ENCODE measurements at regions not wholly inside any gene's neighbourhood (a gene's known extent, or its start where the extent isn't known, plus 50 kb on each side); places are given as distances from the start of the nearest gene placed in this dataset.
"Not testable (repeated sequence)": the region's sequence is repeated elsewhere in the genome, so short reads cannot be mapped to it uniquely, and the experiment has no call there.

GRCh38 chr4:184907810-184908209 lies 82.0 kb upstream of the ACSL1 start:
- no peak for DNase-seq (ENCODE audit: low spot score)

DNA sequence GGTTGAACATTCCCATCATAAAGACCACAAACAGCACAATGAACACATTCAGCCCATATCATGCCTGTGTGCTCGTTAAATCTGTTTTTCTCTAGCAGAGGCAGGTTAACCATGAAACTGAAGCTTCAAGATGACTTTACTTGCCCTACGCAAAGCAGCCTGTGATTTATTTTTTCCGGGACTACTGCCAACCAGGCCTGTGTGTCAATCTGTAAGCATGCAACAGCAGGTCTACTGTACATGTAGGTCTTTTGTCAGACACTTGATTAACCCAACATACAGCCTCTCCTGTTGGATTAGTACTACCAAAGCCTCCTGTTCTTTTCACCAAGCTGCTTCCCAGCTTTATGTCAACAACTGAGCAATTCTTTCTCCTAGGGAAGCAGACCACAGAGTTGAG lies 85.5 kb upstream of the ACSL1 start:
- no peak for DNase-seq (ENCODE audit: low spot score)

DNA sequence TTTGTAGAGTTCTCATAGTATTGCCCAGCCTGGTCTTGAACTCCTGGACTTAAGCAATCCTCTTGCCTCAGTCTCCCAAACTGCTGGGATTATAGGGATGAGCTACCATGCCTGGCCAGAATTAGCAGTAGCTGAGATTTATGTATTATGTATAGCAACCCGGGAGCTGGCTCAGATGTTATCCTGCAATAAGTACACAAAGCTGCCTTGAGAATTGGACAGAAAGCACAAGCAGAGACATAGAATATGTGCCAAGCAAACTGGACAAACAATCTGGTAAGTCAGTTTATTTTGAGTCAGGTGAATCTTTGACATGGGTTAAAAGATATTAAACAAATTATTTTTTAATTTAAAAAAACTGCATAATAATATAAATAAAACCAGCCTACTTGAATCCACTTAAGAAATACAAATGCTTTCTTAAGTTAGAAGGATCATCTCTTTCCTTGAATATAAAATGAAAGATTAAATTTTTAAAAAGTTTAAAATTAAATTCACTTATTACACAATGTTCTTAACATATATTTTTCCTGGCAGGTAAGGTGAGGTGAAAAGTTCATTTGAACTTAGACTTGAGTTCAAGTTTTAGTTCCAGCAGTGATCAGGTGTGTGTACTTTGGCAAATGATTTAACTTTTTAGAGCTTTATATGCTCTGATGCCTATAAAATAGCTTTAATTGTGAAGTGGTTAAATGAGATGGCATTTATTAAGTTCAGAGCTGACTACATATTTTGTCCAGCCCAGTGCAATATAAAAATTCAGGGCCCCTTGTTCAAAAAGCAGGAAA lies 87.8 kb upstream of the ACSL1 start:
- no peak for DNase-seq (ENCODE audit: low spot score)

GRCh38 chr4:184918799-184919198 lies 93.0 kb upstream of the ACSL1 start:
- not testable (repeated sequence) for DNase-seq (ENCODE audit: low spot score)

DNA sequence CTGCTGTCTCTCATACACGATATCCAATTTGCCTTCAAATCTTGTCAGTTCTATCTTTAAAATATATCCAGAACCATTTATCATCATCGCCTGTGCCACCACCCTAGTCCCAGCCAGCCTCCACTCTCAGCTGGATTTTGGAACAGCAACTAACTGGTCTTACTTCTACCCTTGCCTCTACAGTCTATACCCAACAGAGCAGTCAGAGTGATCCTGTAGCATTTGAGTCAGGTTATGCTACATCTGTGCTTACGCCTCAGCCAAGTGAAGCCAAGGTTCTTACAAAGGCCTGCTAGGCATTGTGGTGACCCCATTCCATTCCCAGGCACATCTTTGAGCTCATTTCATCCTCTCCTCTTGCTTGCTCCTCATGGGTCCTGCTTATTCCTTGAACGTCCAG lies 95.7 kb upstream of the ACSL1 start:
- DNase-seq (ENCODE audit: low spot score) = no peak

DNA sequence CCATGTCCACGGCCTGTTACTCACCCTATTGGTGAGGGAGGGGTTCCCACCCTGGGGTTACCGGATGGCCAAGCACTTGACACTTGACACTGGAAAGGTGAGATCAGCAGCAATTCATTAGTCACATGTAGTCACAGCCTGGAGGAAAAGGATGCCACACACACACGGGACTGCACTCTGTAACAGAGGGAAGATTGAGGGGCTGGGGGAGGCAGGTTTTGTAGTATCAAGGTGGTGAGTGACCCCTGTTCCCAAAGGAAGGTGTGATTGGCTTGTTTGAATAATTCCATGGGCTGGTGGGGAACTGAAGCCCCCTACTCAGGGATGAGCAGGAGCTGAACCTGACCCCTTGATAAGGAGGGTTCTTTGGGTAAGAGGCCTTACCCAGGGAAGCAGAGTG lies 96.0 kb upstream of the HELT start:
- no peak for DNase-seq (ENCODE audit: low spot score)

- DNase-seq (ENCODE audit: low spot score) = no peak
Measured at GRCh38 chr4:184924516-184924915, 93.8 kb upstream of the HELT start.

DNA sequence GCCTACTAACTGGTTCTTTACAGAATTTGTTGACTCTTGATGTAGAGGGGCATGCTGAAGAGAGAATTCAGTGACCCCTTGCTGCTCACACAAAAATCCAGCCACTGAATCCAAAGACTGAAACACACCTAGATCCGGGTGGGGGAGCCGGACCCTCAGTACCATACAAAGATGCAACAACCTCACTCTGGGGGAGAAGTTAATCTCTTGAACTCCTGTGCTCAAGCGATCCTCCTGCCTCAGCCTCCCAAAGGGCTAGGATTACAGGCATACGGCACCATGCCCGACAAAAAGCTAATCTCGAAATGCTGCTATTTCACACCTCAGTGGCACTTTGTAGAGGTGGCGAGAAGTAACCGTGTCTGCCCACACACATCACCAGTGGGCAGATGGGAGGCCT lies 88.8 kb upstream of the HELT start:
- no peak for DNase-seq (ENCODE audit: low spot score)

- no peak for DNase-seq (ENCODE audit: low spot score)
Measured at GRCh38 chr4:184930026-184930425, 88.3 kb upstream of the HELT start.

DNA sequence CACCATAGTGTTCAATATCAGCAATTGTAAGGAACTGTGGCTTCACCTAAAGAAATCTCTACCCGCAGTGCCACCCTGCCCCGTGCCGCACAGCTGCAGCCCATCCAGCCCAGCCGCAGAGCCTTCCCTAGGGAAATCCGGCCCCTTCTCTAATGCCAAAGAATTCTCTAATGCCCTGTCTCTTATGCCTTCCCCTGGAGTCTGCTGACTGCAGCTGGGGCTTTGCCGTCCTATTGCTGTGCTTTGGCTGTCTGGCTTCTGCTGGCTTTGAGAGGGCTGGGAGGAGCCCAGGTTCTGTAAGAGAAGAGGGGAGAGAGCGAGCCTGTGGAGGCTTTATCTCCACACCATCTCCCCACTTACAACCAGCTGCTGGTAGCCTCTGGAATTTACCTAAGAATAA lies 85.9 kb upstream of the HELT start:
- DNase-seq (ENCODE audit: low spot score) = peak; percentile 89

DNA sequence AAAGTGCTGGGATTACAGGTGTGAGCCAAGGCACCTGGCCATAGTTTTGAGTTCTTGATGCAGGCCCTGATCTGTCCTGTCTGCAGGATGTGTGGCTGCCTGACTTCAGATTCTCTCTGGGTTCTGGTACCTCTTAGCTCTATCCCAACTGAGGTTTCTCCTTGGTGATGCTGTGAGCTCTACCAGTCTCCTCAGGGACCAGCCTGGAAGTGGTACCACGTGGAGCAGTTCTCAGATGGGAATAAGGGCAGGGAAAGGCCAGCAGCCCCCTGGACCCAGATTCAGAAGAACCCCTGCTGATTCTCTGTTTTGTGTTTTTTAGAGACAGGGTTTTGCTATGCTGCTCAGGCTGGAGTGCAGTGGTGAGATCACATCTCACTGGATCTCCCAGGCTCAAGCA lies 85.0 kb upstream of the HELT start:
- DNase-seq (ENCODE audit: low spot score) = no peak

- no peak for DNase-seq (ENCODE audit: low spot score)
Measured at GRCh38 chr4:184934184-184934583, 84.1 kb upstream of the HELT start.

DNA sequence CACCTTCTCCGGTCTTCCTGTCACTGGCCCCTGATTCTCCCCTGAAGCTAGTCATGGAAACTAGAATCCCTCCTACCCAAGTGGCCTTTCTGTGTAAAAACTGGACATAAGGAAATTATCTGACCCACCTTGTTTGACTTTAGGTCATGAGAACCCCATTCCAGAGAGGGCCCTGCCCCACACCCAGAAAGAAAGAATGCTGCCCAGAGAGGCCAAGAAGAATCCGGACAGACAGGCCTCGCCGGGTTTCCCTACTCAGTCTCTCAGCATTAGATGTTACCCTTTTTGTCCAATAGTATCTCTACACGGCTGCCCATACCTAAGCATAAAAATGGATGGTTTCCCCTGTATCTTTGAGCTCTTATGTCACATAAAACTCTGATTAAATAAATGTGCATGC lies 83.3 kb upstream of the HELT start:
- no peak for DNase-seq (ENCODE audit: low spot score)

GRCh38 chr4:184936071-184936470 lies 82.2 kb upstream of the HELT start:
- no peak for DNase-seq (ENCODE audit: low spot score)

- DNase-seq (ENCODE audit: low spot score) = no peak
Measured at GRCh38 chr4:184937030-184937710, 81.1 kb upstream of the HELT start.

- no peak for DNase-seq (ENCODE audit: low spot score)
Measured at GRCh38 chr4:184937745-184938144, 80.5 kb upstream of the HELT start.

GRCh38 chr4:184938871-184939270 lies 79.4 kb upstream of the HELT start:
- DNase-seq (ENCODE audit: low spot score) = no peak

- DNase-seq (ENCODE audit: low spot score) = no peak
Measured at GRCh38 chr4:184939978-184940377, 78.3 kb upstream of the HELT start.

DNA sequence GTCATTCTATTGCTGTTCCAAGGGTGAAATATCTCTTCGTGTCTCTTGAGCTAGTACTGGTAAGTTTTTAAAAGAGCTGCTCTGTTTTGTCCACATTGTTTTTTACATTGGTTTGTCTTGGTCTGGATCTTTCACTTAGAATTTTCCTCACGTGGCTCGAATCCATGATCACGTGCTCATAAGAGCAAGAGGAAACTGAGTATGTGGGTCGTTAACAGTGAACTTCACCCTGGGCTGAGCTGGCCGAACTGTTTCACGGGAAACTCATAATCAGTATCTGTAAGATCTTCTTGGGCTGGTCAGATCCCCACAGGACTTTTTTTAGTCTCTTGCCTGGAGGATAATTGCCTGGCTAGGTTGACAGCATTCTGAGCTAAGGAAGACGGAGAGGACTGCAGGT lies 77.8 kb upstream of the HELT start:
- no peak for DNase-seq (ENCODE audit: low spot score)

DNA sequence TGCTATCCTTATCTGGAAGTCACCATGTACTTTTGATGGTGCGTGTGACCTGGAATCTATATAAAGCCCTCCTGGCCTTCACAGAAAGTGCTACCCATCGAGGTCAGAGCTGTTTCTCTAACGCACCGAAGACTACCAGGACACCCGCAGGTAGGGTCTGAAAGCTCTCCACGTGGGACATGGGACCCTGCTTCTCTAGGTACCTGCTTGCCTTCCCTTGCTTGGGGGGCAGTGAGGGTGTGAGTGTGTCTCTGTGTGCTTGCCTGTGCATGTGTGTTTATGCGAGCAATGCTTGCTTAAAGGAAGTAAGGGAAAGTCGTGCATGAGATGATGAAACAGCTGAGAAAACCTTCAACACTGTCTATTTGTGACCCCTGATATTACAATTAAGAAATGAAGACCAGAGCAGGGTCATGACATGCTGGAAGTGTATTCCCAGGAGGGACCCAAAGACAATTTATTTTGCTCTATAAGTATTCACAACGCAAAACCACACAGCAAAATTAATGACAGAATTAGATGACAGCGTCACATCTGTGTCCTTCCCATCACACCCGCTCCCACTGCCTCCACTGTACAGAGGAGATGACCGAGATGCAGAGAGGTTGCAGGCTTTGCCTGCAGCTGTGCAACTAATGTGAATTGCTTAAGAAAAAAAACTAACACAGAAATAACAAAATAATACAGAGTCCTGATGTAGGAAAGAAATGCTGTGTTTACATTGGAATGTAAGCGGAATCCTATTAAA lies 76.4 kb upstream of the HELT start:
- DNase-seq (ENCODE audit: low spot score) = no peak

DNA sequence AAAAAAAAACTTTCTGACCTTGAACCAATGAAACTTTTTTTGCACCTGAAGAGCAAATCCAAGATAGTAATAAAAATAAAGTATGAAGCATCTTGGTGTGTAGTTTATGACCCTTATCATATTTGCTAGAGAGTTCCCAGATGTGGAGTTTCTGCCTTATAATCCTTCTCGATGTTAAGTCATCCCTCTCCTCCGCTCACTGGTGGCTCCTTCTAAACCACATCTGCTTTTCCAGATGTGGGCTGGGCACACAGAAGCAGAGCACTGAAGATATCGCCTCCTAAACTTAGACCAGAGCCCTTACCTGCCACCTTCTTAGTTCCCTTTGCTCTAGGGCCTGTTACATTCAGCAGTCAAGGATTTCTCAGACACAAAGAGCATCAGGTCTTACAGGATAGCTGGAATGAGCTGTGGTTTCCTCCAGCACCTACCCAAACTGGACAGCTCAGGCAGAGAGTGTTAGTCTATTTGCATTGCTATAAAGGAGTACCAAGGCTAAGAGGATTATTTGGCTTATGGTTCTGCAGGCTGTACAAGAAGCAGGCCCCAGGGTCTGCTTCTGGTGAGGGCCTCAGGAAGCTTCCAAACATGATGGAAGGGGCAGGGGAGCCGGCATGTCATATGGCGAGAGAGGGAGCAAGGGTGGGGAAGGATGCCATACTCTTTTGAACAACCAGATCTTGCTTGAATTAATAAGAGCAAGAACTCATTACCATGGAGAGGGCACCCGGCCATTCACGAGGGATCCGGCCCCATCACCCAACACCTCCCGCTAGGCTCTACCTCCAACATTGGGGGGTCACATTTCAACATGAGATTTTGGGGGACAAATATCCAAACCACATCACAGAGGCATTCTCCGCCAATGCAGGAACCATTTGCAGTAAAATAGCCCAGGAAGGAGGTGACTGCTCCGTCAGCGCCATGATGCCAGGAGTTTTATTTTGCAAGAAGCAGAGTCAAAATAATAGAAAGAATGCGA lies 75.6 kb upstream of the HELT start:
- no peak for DNase-seq (ENCODE audit: low spot score)

- no peak for DNase-seq (ENCODE audit: low spot score)
Measured at GRCh38 chr4:184949020-184949419, 69.3 kb upstream of the HELT start.
